AG10803 (cell line): ENCODE measurements at regions not wholly inside any gene's neighbourhood (a gene's known extent, or its start where the extent isn't known, plus 50 kb on each side); places are given as distances from the start of the nearest gene placed in this dataset.
"Not testable (repeated sequence)": the region's sequence is repeated elsewhere in the genome, so short reads cannot be mapped to it uniquely, and the experiment has no call there.

ENCODE experiments used
- DNase-seq: peaks from one replicate; pipeline ENCODE4 v3.0.0; 2010; ENCODE audit warnings: low read depth
- H3K4me3 ChIP-seq: 2 replicates; pipeline ENCODE4 v1.5.1; 2011; ENCODE audit warnings: mild to moderate bottlenecking, low read length, control low read depth
- CTCF ChIP-seq: conservative IDR thresholded peaks from 2 replicates; pipeline ENCODE4 v1.5.1; 2011; ENCODE audit warnings: mild to moderate bottlenecking, low read length, control low read depth, inconsistent platforms

DNA sequence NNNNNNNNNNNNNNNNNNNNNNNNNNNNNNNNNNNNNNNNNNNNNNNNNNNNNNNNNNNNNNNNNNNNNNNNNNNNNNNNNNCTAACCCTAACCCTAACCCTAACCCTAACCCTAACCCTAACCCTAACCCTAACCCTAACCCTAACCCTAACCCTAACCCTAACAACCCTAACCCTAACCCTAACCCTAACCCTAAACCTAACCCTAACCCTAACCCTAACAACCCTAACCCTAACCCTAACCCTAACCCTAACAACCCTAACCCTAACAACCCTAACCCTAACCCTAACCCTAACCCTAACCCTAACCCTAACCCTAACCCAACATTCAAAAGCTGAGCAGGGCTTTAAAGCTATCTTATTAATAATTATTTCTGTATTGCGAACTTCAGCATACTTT is 182.5 kb upstream of the FAM20C start:
- not testable (repeated sequence) for DNase-seq, H3K4me3 ChIP-seq

DNA sequence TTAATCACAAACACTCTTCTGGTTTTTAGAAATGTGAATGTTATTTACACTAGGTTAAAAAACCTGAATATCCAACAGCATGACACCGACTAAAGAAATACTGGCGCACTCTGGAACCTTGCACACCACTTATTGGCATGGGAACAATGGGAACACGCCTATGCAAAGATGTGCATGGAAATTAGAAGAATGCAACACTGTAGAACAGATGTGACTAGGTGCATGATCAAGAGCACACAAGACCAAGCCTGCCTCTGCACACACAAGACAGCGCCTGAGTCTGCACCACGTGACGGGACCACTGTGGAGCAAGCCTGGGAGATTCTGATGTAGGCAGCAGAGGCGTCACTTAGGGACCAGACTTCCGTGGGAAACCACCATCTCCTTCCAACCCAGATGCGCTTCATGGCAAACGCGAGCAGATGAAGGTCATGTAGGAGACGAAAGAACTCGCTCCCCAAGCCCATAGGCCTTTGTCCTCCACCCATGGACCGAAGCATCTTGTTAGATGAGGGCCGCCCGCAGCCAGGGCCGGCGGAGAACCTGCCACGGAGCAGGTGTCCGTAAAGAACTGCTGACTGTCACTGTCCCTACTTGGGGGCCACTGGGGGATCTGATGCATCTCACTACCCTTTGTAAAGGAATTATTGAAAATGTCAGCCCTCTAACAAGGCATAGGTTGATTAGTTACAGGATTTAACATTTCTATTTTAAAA is 159.6 kb upstream of the FAM20C start:
- not testable (repeated sequence) for H3K4me3 ChIP-seq, DNase-seq

GRCh38 chr7:35121-35541 is 157.2 kb upstream of the FAM20C start:
- H3K4me3 ChIP-seq, DNase-seq: not testable (repeated sequence)

DNA sequence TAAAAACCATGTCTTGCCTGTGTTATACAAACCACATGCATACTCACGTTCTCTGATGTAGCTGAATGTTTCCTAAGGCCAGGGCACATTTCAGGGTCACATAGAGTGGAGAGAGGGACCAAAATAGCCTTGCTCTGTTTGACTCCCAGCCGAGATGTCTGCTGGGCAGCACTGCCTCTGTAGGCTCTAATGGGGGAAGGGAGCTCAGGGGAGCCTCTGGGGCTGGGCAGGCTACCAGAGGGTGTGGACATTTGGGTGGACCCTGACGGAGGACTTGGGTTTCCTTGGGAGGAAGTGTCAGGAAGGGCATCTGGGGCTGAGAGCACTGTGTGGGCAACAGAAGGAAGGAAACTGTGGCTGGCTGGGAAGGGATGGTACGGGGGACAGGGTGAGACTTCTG is 155.8 kb upstream of the FAM20C start:
- H3K4me3 ChIP-seq, DNase-seq: not testable (repeated sequence)

- DNase-seq, H3K4me3 ChIP-seq: not testable (repeated sequence)
Observed at GRCh38 chr7:37656-38055, 154.7 kb upstream of the FAM20C start.

DNA sequence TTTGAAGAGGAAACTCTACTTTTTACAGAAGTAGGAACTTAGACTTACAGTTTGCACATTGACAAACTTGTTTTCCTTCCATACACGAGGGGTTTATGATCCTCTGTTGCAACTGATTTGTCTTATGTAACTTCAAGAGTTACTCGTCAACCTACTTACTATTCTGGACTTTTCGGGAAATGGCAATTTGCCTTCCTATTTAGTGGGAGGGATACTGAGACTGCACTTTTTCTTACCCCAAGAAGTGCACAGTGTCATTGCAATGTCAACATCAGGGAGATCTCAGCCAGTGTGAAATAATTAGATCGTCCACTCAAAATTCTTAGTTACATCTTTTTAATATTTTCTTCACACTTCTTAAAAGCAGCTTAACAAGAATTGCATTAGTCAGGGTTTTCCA is 153.9 kb upstream of the FAM20C start:
- DNase-seq, H3K4me3 ChIP-seq: not testable (repeated sequence)

GRCh38 chr7:39984-40740 is 152.2 kb upstream of the FAM20C start:
- not testable (repeated sequence) for H3K4me3 ChIP-seq
- DNase-seq: peak; percentile 43
- TF ChIP-seq CTCF: peak; percentile 21; the same call in 1 of the 2 replicates

DNA sequence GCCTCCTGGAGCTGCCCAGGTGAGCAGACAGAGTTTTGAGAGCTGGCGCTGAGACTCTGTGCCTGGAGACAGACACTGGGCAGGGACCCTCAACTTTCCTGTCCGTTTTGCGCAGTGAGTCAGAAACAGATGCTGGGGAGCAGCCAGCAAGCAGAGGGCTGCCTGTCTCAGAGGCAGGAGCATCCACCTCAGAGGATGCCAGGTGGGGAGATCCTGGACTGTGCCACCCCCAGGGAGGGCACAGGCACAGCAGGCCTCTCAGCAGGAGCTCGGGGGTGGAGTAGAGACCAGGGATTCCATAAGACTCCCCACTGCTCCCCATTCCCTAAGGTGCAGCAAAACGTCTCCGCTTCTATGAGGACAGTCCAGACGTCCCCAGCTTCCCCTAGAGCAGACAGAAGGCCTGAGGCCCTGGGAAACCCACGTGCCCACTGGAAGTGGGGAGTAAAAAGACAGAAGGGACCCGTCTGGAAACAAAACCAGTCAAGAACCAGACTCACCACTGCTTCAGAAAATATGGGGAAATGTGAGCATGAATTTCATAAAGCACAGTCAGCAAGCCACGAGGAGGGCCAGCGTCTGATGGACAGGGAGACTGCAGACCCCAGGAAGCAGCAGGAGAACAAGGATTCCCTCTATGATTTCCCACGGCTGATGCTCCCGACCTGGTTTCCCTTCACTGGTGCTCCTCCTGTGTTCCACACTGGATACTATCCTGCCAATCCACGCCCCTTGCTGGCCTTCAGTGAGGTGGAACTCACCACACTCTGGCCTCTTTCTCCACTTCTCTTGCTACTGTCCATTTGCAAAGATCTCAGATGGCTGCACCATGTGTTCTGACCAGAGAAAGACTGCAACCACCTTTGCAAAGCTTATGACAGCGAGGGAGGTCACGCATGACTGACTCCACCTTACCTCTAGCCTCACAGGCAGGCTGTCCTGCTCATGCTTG is 151.3 kb upstream of the FAM20C start:
- TF ChIP-seq CTCF: no peak
- H3K4me3 ChIP-seq: no peak overlapping the region
- no peak for DNase-seq

DNA sequence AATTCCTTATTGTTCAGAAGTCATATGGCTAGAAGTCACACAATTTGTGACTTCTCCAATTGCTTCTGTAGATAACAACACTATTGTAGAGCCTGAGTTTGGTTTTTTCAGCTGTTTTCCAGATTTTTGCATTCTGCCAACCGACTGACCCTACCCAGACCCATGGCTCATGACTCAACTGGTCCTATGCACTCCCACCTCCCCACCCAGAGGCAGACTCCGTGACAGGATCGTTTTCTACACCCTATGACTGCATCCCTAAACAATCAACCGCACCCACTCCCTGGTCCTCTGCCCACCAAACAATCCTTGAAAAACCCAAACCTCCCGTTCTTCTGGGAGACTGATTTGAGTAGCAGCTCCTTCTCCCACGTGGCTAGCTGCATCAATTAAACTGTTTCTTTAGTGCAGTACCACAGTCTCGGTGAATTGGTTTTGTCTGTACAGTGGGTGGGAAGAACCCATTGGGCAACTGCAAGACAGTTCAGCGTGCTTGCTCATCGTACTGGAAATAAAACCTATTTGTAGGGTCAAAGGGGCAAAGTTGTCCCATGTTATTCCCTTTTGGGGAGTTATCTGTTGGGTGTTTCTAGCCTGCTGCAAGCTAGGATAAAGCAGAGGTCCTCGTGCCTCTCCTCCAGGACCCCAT is 150.3 kb upstream of the FAM20C start:
- peak; percentile 25 for DNase-seq
- TF ChIP-seq CTCF: no peak
- no peak overlapping the region for H3K4me3 ChIP-seq
